Osteoblast (primary cell): ENCODE measurements at regions not wholly inside any gene's neighbourhood (a gene's known extent, or its start where the extent isn't known, plus 50 kb on each side); places are given as distances from the start of the nearest gene placed in this dataset.

Experiments
- DNase-seq: peaks from one replicate; pipeline ENCODE4 v3.0.0; 2011; ENCODE audit warnings: low spot score, mixed read lengths; ENCODE audit not compliant: insufficient read length; ENCODE audit errors: missing footprints
- H2AFZ ChIP-seq: 2 replicates; pipeline ENCODE4 v1.6.0; 2011; ENCODE audit warnings: mild to moderate bottlenecking, low read length
- H3K27ac ChIP-seq: 2 replicates; pipeline ENCODE4 v1.5.1; 2011; ENCODE audit warnings: mild to moderate bottlenecking, low read depth, low read length, moderate library complexity
- H3K27me3 ChIP-seq: 2 replicates; pipeline ENCODE4 v1.6.0; 2012; ENCODE audit warnings: mild to moderate bottlenecking, control low read depth, inconsistent platforms, low read length, moderate library complexity; ENCODE audit not compliant: insufficient read depth
- H3K36me3 ChIP-seq: 2 replicates; pipeline ENCODE4 v1.5.1; 2011; ENCODE audit warnings: mild to moderate bottlenecking, low read length, control low read depth, moderate library complexity; ENCODE audit not compliant: insufficient read depth
- H3K4me1 ChIP-seq: 2 replicates; pipeline ENCODE4 v1.5.1; 2011; ENCODE audit warnings: mild to moderate bottlenecking, low read length, control low read depth, moderate library complexity; ENCODE audit not compliant: insufficient read depth
- H3K4me2 ChIP-seq: 2 replicates; pipeline ENCODE4 v1.6.0; 2011; ENCODE audit warnings: mild to moderate bottlenecking, low read length; ENCODE audit not compliant: insufficient read depth
- H3K4me3 ChIP-seq: fragments of 200-600 bp; sonication (generic); 3 replicates; pipeline ENCODE4 v1.5.1; 2012; ENCODE audit warnings: mild to moderate bottlenecking, low read length, inconsistent platforms; ENCODE audit not compliant: insufficient read depth
- H3K79me2 ChIP-seq: 2 replicates; pipeline ENCODE4 v1.6.0; 2012; ENCODE audit warnings: mild to moderate bottlenecking, low read length, control low read depth, inconsistent platforms; ENCODE audit not compliant: insufficient read depth
- H3K9me3 ChIP-seq: 2 replicates; pipeline ENCODE4 v1.5.1; 2011; ENCODE audit warnings: low read depth, low read length, control low read depth
- H4K20me1 ChIP-seq: 2 replicates; pipeline ENCODE4 v1.6.0; 2012; ENCODE audit warnings: mild to moderate bottlenecking, low read length, control low read depth; ENCODE audit not compliant: insufficient read depth
- TF ChIP-seq, protein P1 (sequence below): IDR thresholded peaks from 2 replicates; pipeline ENCODE4 v1.5.1; 2011; ENCODE audit warnings: mild to moderate bottlenecking, low read depth, low read length, moderate library complexity; ENCODE audit errors: extremely low read depth

DNA sequence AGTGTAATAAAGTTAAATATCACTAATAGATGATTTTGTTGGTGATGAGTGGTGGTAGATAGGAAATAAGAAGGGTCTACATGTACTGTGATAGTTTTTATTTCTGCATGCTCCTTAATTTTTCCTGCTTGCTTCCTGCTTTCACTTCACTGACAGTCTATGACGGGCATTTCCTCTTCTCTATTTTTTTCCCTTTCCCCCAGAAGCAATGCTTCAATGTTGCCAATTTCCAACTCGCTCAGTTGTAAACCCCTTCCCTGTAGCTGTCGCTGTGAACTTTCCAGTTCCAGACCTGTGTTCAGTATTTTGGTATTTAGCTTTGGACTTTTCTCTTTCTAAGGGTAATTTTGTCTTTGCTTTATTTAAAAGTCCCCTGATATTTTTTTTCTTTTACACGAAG, 123.5 kb upstream of the AGR3 start:
- Histone ChIP-seq H3K79me2 (no peaks in the 10 kb centered on the region), H3K4me2 (no peak overlapping the region), H3K36me3 (no peaks in the 10 kb centered on the region), H3K9me3 (no peaks in the 10 kb centered on the region), H3K4me3 (no peak overlapping the region), H2AFZ (peak overlapping the region; percentile 5), H4K20me1 (no peaks in the 10 kb centered on the region), H3K4me1 (no peaks in the 10 kb centered on the region), H3K27me3 (no peaks in the 10 kb centered on the region), H3K27ac (no peak overlapping the region)
- TF ChIP-seq, protein P1, sequence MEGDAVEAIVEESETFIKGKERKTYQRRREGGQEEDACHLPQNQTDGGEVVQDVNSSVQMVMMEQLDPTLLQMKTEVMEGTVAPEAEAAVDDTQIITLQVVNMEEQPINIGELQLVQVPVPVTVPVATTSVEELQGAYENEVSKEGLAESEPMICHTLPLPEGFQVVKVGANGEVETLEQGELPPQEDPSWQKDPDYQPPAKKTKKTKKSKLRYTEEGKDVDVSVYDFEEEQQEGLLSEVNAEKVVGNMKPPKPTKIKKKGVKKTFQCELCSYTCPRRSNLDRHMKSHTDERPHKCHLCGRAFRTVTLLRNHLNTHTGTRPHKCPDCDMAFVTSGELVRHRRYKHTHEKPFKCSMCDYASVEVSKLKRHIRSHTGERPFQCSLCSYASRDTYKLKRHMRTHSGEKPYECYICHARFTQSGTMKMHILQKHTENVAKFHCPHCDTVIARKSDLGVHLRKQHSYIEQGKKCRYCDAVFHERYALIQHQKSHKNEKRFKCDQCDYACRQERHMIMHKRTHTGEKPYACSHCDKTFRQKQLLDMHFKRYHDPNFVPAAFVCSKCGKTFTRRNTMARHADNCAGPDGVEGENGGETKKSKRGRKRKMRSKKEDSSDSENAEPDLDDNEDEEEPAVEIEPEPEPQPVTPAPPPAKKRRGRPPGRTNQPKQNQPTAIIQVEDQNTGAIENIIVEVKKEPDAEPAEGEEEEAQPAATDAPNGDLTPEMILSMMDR: no peak
- DNase-seq: no peak

DNA sequence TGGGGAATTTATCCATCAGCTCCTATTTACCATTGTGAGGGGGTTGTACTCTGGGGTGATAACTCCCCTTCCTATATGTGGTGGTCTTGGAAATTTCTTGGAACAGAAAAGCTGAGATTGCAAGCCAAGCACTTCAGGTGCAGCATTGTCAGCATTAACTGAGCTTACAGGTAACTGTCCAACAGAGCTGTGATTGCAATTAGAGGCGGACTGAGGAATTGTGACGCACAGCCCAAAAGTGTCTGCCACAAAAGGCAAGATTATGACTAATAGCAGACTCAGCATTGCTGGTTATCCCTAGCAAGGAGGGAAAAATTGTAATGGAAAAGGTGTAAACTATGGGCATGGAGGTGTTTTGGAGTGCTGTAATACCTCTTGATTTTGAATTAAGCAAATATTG, 126.1 kb upstream of the AGR3 start:
- Histone ChIP-seq H3K36me3 (no peaks in the 10 kb centered on the region), H3K4me3 (no peak overlapping the region), H3K9me3 (no peaks in the 10 kb centered on the region), H4K20me1 (no peaks in the 10 kb centered on the region), H3K4me2 (no peak overlapping the region), H3K27ac (no peak overlapping the region), H3K79me2 (no peaks in the 10 kb centered on the region), H3K27me3 (no peaks in the 10 kb centered on the region), H2AFZ (no peak overlapping the region), H3K4me1 (peaks cover 3% of the 10 kb centered on the region)
- TF ChIP-seq, protein P1: no peak
- no peak for DNase-seq

DNA sequence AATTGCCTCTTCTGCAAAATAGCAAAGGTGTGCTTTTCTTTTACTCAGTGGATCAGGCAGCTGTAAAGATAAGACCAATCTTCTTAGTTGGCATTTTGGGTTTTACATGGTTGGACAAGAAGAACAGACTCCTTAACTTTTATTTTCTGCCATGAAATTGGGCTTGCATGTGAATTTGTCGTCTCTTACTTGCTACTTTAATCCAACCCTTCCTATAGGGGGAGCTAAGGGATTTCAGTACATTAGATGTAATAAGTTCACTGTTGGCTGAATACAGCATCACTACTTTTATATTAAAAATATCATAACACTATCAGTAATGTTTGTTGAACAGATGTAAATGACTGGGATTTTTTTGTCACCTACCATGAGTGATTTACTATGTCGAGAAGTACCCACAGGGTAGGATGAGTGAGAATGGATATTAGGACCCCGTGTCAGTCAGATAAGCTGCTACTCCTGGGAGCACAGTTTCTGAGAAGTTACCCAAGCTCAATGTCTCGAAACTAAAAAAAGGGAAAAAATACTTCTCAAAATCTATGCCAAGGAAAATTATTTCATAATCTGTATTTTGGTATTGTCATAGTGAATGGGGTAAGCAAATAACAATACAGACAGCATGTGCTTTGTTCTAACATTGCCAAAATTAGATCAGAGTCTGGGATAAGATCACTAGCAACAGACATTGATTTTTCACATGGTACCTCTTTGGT, 127.4 kb upstream of the AGR3 start:
- TF ChIP-seq, protein P1: peak; percentile 54
- Histone ChIP-seq H3K4me2 (no peak overlapping the region), H3K27me3 (no peaks in the 10 kb centered on the region), H2AFZ (peak overlapping the region; percentile 2), H3K36me3 (no peaks in the 10 kb centered on the region), H3K4me1 (peaks cover 12% of the 10 kb centered on the region), H3K4me3 (no peak overlapping the region), H3K27ac (no peak overlapping the region), H3K9me3 (no peaks in the 10 kb centered on the region), H4K20me1 (no peaks in the 10 kb centered on the region), H3K79me2 (no peaks in the 10 kb centered on the region)
- no peak for DNase-seq

DNA sequence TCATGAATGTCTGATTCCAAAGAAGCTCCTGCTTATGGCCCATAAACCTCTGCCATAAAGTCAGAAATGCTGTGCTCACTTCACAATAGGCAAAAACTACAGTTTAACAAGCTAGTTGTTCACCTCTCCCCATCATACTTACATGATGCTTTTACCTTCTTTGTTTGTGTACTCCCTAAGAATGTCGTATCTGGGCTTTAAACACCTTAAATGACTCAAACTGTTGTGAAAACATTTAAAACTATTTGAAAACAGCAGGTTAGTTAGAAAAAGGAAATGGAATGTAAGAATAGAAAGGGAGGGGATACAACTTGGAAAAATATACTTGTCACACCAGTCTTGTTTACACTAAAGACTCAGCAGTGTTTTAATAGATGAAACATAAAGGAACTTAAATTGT, 128.2 kb upstream of the AGR3 start:
- Histone ChIP-seq H2AFZ (peak overlapping the region; percentile 2), H3K27me3 (no peaks in the 10 kb centered on the region), H3K4me3 (no peak overlapping the region), H3K36me3 (no peaks in the 10 kb centered on the region), H3K79me2 (no peaks in the 10 kb centered on the region), H3K9me3 (no peaks in the 10 kb centered on the region), H3K27ac (no peak overlapping the region), H3K4me1 (peaks cover 12% of the 10 kb centered on the region), H3K4me2 (no peak overlapping the region), H4K20me1 (no peaks in the 10 kb centered on the region)
- TF ChIP-seq, protein P1: no peak
- no peak for DNase-seq
